NCI-H146 (cell line): ENCODE measurements at regions not wholly inside any gene's neighbourhood (a gene's known extent, or its start where the extent isn't known, plus 50 kb on each side); places are given as distances from the start of the nearest gene placed in this dataset.
"Not testable (repeated sequence)": the region's sequence is repeated elsewhere in the genome, so short reads cannot be mapped to it uniquely, and the experiment has no call there.

Source experiments
- DNase-seq: peaks from one replicate; lab custom pipeline; 2025; lab: John Stamatoyannopoulos, UW

- DNase-seq = no peak
Observed at GRCh38 chr1:187836557-187836956, 1007.8 kb downstream of the PLA2G4A start.

- DNase-seq = peak; percentile 82
Observed at GRCh38 chr1:187837787-187838186, 1009.0 kb downstream of the PLA2G4A start.

- DNase-seq = peak; percentile 34
Observed at GRCh38 chr1:187838335-187839293, 1009.9 kb downstream of the PLA2G4A start.

GRCh38 chr1:187839873-187840272, 1011.1 kb downstream of the PLA2G4A start:
- DNase-seq = no peak

GRCh38 chr1:187840557-187840956, 1011.8 kb downstream of the PLA2G4A start:
- no peak for DNase-seq

- no peak for DNase-seq
Observed at GRCh38 chr1:187842406-187843165, 1013.8 kb downstream of the PLA2G4A start.

GRCh38 chr1:187844313-187844712, 1015.6 kb downstream of the PLA2G4A start:
- no peak for DNase-seq

GRCh38 chr1:187847531-187847930, 1018.8 kb downstream of the PLA2G4A start:
- DNase-seq = no peak

GRCh38 chr1:187848321-187848720, 1019.6 kb downstream of the PLA2G4A start:
- no peak for DNase-seq

- DNase-seq = not testable (repeated sequence)
Observed at GRCh38 chr1:187850146-187850545, 1021.4 kb downstream of the PLA2G4A start.

GRCh38 chr1:187853505-187853904, 1024.8 kb downstream of the PLA2G4A start:
- DNase-seq = no peak

GRCh38 chr1:187854457-187854856, 1025.7 kb downstream of the PLA2G4A start:
- DNase-seq = no peak

GRCh38 chr1:187862506-187862905, 1033.8 kb downstream of the PLA2G4A start:
- DNase-seq = no peak

GRCh38 chr1:187870552-187870951, 1041.8 kb downstream of the PLA2G4A start:
- DNase-seq = no peak

- DNase-seq = no peak
Observed at GRCh38 chr1:187871177-187871845, 1042.6 kb downstream of the PLA2G4A start.

- DNase-seq = no peak
Observed at GRCh38 chr1:187872550-187872949, 1043.8 kb downstream of the PLA2G4A start.

- peak; percentile 41 for DNase-seq
Observed at GRCh38 chr1:187873126-187873525, 1044.4 kb downstream of the PLA2G4A start.

GRCh38 chr1:187876775-187877174, 1048.0 kb downstream of the PLA2G4A start:
- peak; percentile 51 for DNase-seq

- DNase-seq = peak; percentile 97
Observed at GRCh38 chr1:187877220-187877619, 1048.5 kb downstream of the PLA2G4A start.

GRCh38 chr1:187878883-187879282, 1050.1 kb downstream of the PLA2G4A start:
- DNase-seq = peak; percentile 35

GRCh38 chr1:187883356-187883755, 1054.6 kb downstream of the PLA2G4A start:
- DNase-seq = no peak

- no peak for DNase-seq
Observed at GRCh38 chr1:187891993-187892682, 1063.4 kb downstream of the PLA2G4A start.
